SIG-M5 (cell line): ENCODE measurements at regions not wholly inside any gene's neighbourhood (a gene's known extent, or its start where the extent isn't known, plus 50 kb on each side); places are given as distances from the start of the nearest gene placed in this dataset.

Experiments
- DNase-seq: peaks from one replicate; lab custom pipeline; 2025; lab: John Stamatoyannopoulos, UW

- DNase-seq, result no peak
Observed at GRCh38 chr3:157626817-157627216, 123.6 kb upstream of the VEPH1 start.

GRCh38 chr3:157624801-157625200 lies 121.6 kb upstream of the VEPH1 start:
- DNase-seq, result no peak

GRCh38 chr3:157618886-157619285 lies 115.7 kb upstream of the VEPH1 start:
- no peak for DNase-seq

GRCh38 chr3:157618075-157618760 lies 115.0 kb upstream of the VEPH1 start:
- peak; percentile 54 for DNase-seq

- no peak for DNase-seq
Observed at GRCh38 chr3:157614896-157615295, 111.7 kb upstream of the VEPH1 start.

- DNase-seq, result no peak
Observed at GRCh38 chr3:157611536-157612076, 108.4 kb upstream of the VEPH1 start.

GRCh38 chr3:157610876-157611535 lies 107.8 kb upstream of the VEPH1 start:
- DNase-seq, result no peak

- DNase-seq, result no peak
Observed at GRCh38 chr3:157607826-157608405, 104.7 kb upstream of the VEPH1 start.

- no peak for DNase-seq
Observed at GRCh38 chr3:157606852-157607197, 103.6 kb upstream of the VEPH1 start.

GRCh38 chr3:157606011-157606851 lies 103.0 kb upstream of the VEPH1 start:
- DNase-seq, result no peak

- no peak for DNase-seq
Observed at GRCh38 chr3:157605356-157605755, 102.1 kb upstream of the VEPH1 start.

- DNase-seq, result no peak
Observed at GRCh38 chr3:157602424-157602823, 99.2 kb upstream of the VEPH1 start.

GRCh38 chr3:157595259-157595658 lies 92.0 kb upstream of the VEPH1 start:
- DNase-seq, result no peak

- DNase-seq, result no peak
Observed at GRCh38 chr3:157594413-157594812, 91.2 kb upstream of the VEPH1 start.

GRCh38 chr3:157592769-157593168 lies 89.6 kb upstream of the VEPH1 start:
- DNase-seq, result no peak

GRCh38 chr3:157590273-157590672 lies 87.1 kb upstream of the VEPH1 start:
- no peak for DNase-seq

- no peak for DNase-seq
Observed at GRCh38 chr3:157589211-157589610, 86.0 kb upstream of the VEPH1 start.

- DNase-seq, result no peak
Observed at GRCh38 chr3:157588386-157589060, 85.3 kb upstream of the VEPH1 start.

GRCh38 chr3:157586293-157586692 lies 83.1 kb upstream of the VEPH1 start:
- DNase-seq, result no peak

GRCh38 chr3:157585386-157585785 lies 82.2 kb upstream of the VEPH1 start:
- no peak for DNase-seq

GRCh38 chr3:157582637-157582973 lies 79.4 kb upstream of the VEPH1 start:
- no peak for DNase-seq
